Mucosa of rectum (tissue), 2 donors: ENCODE measurements at regions not wholly inside any gene's neighbourhood (a gene's known extent, or its start where the extent isn't known, plus 50 kb on each side); places are given as distances from the start of the nearest gene placed in this dataset.

Source experiments
- H3K27ac ChIP-seq, 2 donors: one replicate each; pipeline ENCODE4 v1.7.0; 2013; ENCODE audit warnings: inconsistent platforms in 2 of 2, low read depth in 2 of 2, low read length in 2 of 2
- H3K27me3 ChIP-seq, 2 donors: one replicate each; pipeline ENCODE4 v1.7.0; 2013; ENCODE audit warnings: low read length in 2 of 2; ENCODE audit not compliant: control insufficient read depth in 2 of 2, insufficient read depth in 2 of 2
- H3K36me3 ChIP-seq, 2 donors: one replicate each; pipeline ENCODE4 v1.7.0; 2013; ENCODE audit warnings: low read length in 2 of 2; ENCODE audit not compliant: control insufficient read depth in 2 of 2, insufficient read depth in 2 of 2
- H3K4me1 ChIP-seq, 2 donors: one replicate each; pipeline ENCODE4 v1.7.0; 2013; ENCODE audit warnings: low read length in 2 of 2, mild to moderate bottlenecking in 1 of 2; ENCODE audit not compliant: control insufficient read depth in 2 of 2, insufficient read depth in 2 of 2
- H3K4me3 ChIP-seq, 2 donors: one replicate each; pipeline ENCODE4 v1.7.0; 2013; ENCODE audit warnings: low read length in 2 of 2
- H3K9ac ChIP-seq, 2 donors: one replicate each; pipeline ENCODE4 v1.7.0; 2013; ENCODE audit warnings: low read length in 2 of 2, low read depth in 1 of 2, mild to moderate bottlenecking in 1 of 2
- H3K9me3 ChIP-seq, 2 donors: one replicate each; pipeline ENCODE4 v1.7.0; 2013; ENCODE audit warnings: low read length in 2 of 2; ENCODE audit not compliant: control insufficient read depth in 2 of 2
- donor health status: healthy.
- donor health status: Normal muscosa, but diverticular disease.

GRCh38 chr10:56298941-56299340, 62.1 kb downstream of the ZWINT start:
- Histone ChIP-seq H3K36me3 (no peaks in the 10 kb centered on the region), H3K27me3 (no peaks in the 10 kb centered on the region), H3K27ac (no peak overlapping the region), H3K9me3 (no peaks in the 10 kb centered on the region), H3K4me1 (no peaks in the 10 kb centered on the region), H3K9ac (no peak overlapping the region), H3K4me3 (no peak overlapping the region)

GRCh38 chr10:56296618-56297017, 64.4 kb downstream of the ZWINT start:
- Histone ChIP-seq H3K9ac (no peak overlapping the region), H3K4me3 (no peak overlapping the region), H3K27me3 (no peaks in the 10 kb centered on the region), H3K4me1 (no peaks in the 10 kb centered on the region), H3K27ac (no peak overlapping the region), H3K36me3 (no peaks in the 10 kb centered on the region), H3K9me3 (no peaks in the 10 kb centered on the region)

- Histone ChIP-seq H3K9ac (no peak overlapping the region), H3K27me3 (no peaks in the 10 kb centered on the region), H3K4me3 (no peak overlapping the region)
Measured at GRCh38 chr10:56288403-56288802, 72.7 kb downstream of the ZWINT start.

GRCh38 chr10:56286096-56286495, 75.0 kb downstream of the ZWINT start:
- no peaks in the 10 kb centered on the region for H3K36me3 ChIP-seq
- H3K4me1 ChIP-seq, result no peaks in the 10 kb centered on the region
- no peak overlapping the region for H3K27ac ChIP-seq
- H3K4me3 ChIP-seq, result no peak overlapping the region
- H3K9ac ChIP-seq, result no peak overlapping the region
- no peaks in the 10 kb centered on the region for H3K27me3 ChIP-seq
- no peaks in the 10 kb centered on the region for H3K9me3 ChIP-seq

More at GRCh38 chr10:56288403-56288802, 72.7 kb downstream of the ZWINT start:
- Histone ChIP-seq H3K36me3 (no peaks in the 10 kb centered on the region), H3K27ac (no peak overlapping the region), H3K9me3 (no peaks in the 10 kb centered on the region), H3K4me1 (no peaks in the 10 kb centered on the region)

GRCh38 chr10:56279270-56279669, 81.8 kb downstream of the ZWINT start:
- no peak overlapping the region for H3K27ac ChIP-seq
- H3K36me3 ChIP-seq, result no peaks in the 10 kb centered on the region
- no peaks in the 10 kb centered on the region for H3K27me3 ChIP-seq
- no peaks in the 10 kb centered on the region for H3K9me3 ChIP-seq
- no peak overlapping the region for H3K4me3 ChIP-seq
- no peak overlapping the region for H3K9ac ChIP-seq
- H3K4me1 ChIP-seq, result no peaks in the 10 kb centered on the region

- H3K4me1 ChIP-seq, result no peaks in the 10 kb centered on the region
- no peaks in the 10 kb centered on the region for H3K9me3 ChIP-seq
- no peak overlapping the region for H3K9ac ChIP-seq
- no peaks in the 10 kb centered on the region for H3K36me3 ChIP-seq
- H3K4me3 ChIP-seq, result no peak overlapping the region
- no peaks in the 10 kb centered on the region for H3K27me3 ChIP-seq
- H3K27ac ChIP-seq, result no peak overlapping the region
Measured at GRCh38 chr10:56269181-56269580, 91.9 kb downstream of the ZWINT start.

GRCh38 chr10:56266120-56266519, 94.9 kb downstream of the ZWINT start:
- Histone ChIP-seq H3K9ac (no peak overlapping the region), H3K27me3 (no peaks in the 10 kb centered on the region), H3K36me3 (no peaks in the 10 kb centered on the region), H3K27ac (no peak overlapping the region), H3K9me3 (no peaks in the 10 kb centered on the region), H3K4me1 (no peaks in the 10 kb centered on the region), H3K4me3 (no peak overlapping the region)

- H3K36me3 ChIP-seq, result no peaks in the 10 kb centered on the region
- no peak overlapping the region for H3K27ac ChIP-seq
- no peak overlapping the region for H3K4me3 ChIP-seq
- H3K27me3 ChIP-seq, result no peaks in the 10 kb centered on the region
- no peaks in the 10 kb centered on the region for H3K9me3 ChIP-seq
- H3K4me1 ChIP-seq, result no peaks in the 10 kb centered on the region
- no peak overlapping the region for H3K9ac ChIP-seq
Measured at GRCh38 chr10:56258991-56259390, 102.1 kb downstream of the ZWINT start.

- H3K36me3 ChIP-seq, result no peaks in the 10 kb centered on the region
- H3K4me1 ChIP-seq, result no peaks in the 10 kb centered on the region
- no peak overlapping the region for H3K27ac ChIP-seq
- H3K27me3 ChIP-seq, result no peaks in the 10 kb centered on the region
- H3K4me3 ChIP-seq, result no peak overlapping the region
- no peaks in the 10 kb centered on the region for H3K9me3 ChIP-seq
- no peak overlapping the region for H3K9ac ChIP-seq
Measured at GRCh38 chr10:56258378-56258777, 102.7 kb downstream of the ZWINT start.

- Histone ChIP-seq H3K9me3 (no peaks in the 10 kb centered on the region), H3K27ac (no peak overlapping the region), H3K4me3 (no peak overlapping the region), H3K9ac (no peak overlapping the region), H3K4me1 (no peaks in the 10 kb centered on the region), H3K27me3 (no peaks in the 10 kb centered on the region), H3K36me3 (no peaks in the 10 kb centered on the region)
Measured at GRCh38 chr10:56255298-56255697, 105.8 kb downstream of the ZWINT start.

- H3K4me1 ChIP-seq, result no peaks in the 10 kb centered on the region
- no peaks in the 10 kb centered on the region for H3K36me3 ChIP-seq
- H3K9ac ChIP-seq, result no peak overlapping the region
- H3K9me3 ChIP-seq, result no peaks in the 10 kb centered on the region
- H3K27me3 ChIP-seq, result no peaks in the 10 kb centered on the region
- no peak overlapping the region for H3K4me3 ChIP-seq
- no peak overlapping the region for H3K27ac ChIP-seq
Measured at GRCh38 chr10:56240471-56240870, 120.6 kb downstream of the ZWINT start.
